Endothelial cell of umbilical vein (primary cell): ENCODE measurements at regions not wholly inside any gene's neighbourhood (a gene's known extent, or its start where the extent isn't known, plus 50 kb on each side); places are given as distances from the start of the nearest gene placed in this dataset.

Source experiments
- BruUV-seq: library from RNA; stranded (reverse); fragments of 400-500 nt; replicated peaks from 2 replicates; lab custom pipeline; 2021; lab: Mats Ljungman, UMichigan
- CTCF ChIA-PET: fragments of 300-600, 350-600 bp; sonication (Branson Sonifier 250); formaldehyde crosslinking; loops from one replicate; lab custom pipeline; 2021; ENCODE audit warnings: antibody characterized with exemption, inconsistent platforms; lab: Charles Lee
- POLR2A ChIA-PET: fragments of 300-600, 350-600 bp; sonication (Branson Sonifier 250); formaldehyde crosslinking; loops from one replicate; lab custom pipeline; 2021; ENCODE audit warnings: antibody characterized with exemption, inconsistent platforms; lab: Charles Lee
- DNase-seq: peaks from one replicate; pipeline ENCODE4 v3.0.0-alpha.2; 2011; ENCODE audit warnings: low read depth, low spot score
- FAIRE-seq: peaks from 2 replicates; lab custom pipeline; 2011; peaks lifted over from hg19 to GRCh38; lab: Jason Lieb, UNC
- H2AFZ ChIP-seq: 2 replicates; pipeline ENCODE4 v1.6.0; 2012; ENCODE audit warnings: low read depth, low read length, control low read depth, inconsistent platforms
- H3K27ac ChIP-seq: 2 replicates; pipeline ENCODE4 v1.5.1; 2011; ENCODE audit warnings: low read depth, mild to moderate bottlenecking, control low read depth, low read length, moderate library complexity; ENCODE audit not compliant: insufficient read depth
- H3K27me3 ChIP-seq, 2 experiments: 2 replicates each; pipeline versions ENCODE4 v1.6.0 to v1.6.1; 2011; ENCODE audit warnings: low read length in 2 of 2, mixed read lengths in 1 of 2; ENCODE audit not compliant: control insufficient read depth in 2 of 2, insufficient read depth in 2 of 2
- H3K36me3 ChIP-seq, 2 experiments: 2 replicates in 1 of 2; 3 replicates in 1 of 2; pipeline ENCODE4 v1.5.1; 2011; ENCODE audit warnings: low read length in 2 of 2, mild to moderate bottlenecking in 1 of 2, moderate library complexity in 1 of 2; ENCODE audit not compliant: control insufficient read depth in 2 of 2, insufficient read depth in 2 of 2; ENCODE audit errors: extremely low read depth in 1 of 2
- H3K4me1 ChIP-seq: 3 replicates; pipeline ENCODE4 v1.5.1; 2011; ENCODE audit warnings: mild to moderate bottlenecking, low read length; ENCODE audit not compliant: control insufficient read depth, insufficient read depth; ENCODE audit errors: extremely low read depth
- H3K4me2 ChIP-seq: 2 replicates; pipeline ENCODE4 v1.6.1; 2011; ENCODE audit warnings: low read length, control low read depth, mixed read lengths; ENCODE audit not compliant: insufficient read depth
- H3K4me3 ChIP-seq, 3 experiments: fragments of 200-600 bp in 1 of 3; sonication (generic), shearing (Covaris generic) in 1 of 3; replicated peaks in 1 of 3; 2 replicates each; pipeline ENCODE4 v1.5.1; 2011 to 2016; ENCODE audit warnings: control low read depth in 3 of 3, low read length in 3 of 3, mild to moderate bottlenecking in 2 of 3, inconsistent platforms in 1 of 3, low read depth in 1 of 3, moderate library complexity in 1 of 3; ENCODE audit not compliant: insufficient read depth in 1 of 3
- H3K79me2 ChIP-seq: 2 replicates; pipeline ENCODE4 v1.6.0; 2012; ENCODE audit warnings: low read length, inconsistent platforms; ENCODE audit not compliant: control insufficient read depth, insufficient read depth
- H3K9ac ChIP-seq: replicated peaks from 2 replicates; pipeline ENCODE3; 2011; ENCODE audit warnings: low read length, control low read depth; ENCODE audit not compliant: insufficient read depth; ENCODE audit errors: extremely low read depth
- H3K9me1 ChIP-seq: replicated peaks from 3 replicates; pipeline ENCODE4 v1.6.0; 2011; ENCODE audit warnings: mild to moderate bottlenecking, low read length; ENCODE audit not compliant: control insufficient read depth, insufficient read depth; ENCODE audit errors: extremely low read depth
- H3K9me3 ChIP-seq: replicated peaks from 2 replicates; pipeline ENCODE4 v1.5.1; 2012; ENCODE audit warnings: low read length, inconsistent platforms; ENCODE audit not compliant: control insufficient read depth, insufficient read depth
- H4K20me1 ChIP-seq: replicated peaks from 2 replicates; pipeline ENCODE3; 2011; ENCODE audit warnings: mild to moderate bottlenecking, low read length; ENCODE audit not compliant: control insufficient read depth, insufficient read depth; ENCODE audit errors: extremely low read depth
- GATA2 ChIP-seq: IDR thresholded peaks from 2 replicates; pipeline ENCODE4 v1.7.0; 2011; ENCODE audit warnings: low read depth, mild to moderate bottlenecking, moderate library complexity, mixed read lengths, low read length; ENCODE audit not compliant: insufficient read length, insufficient read depth
- JUN ChIP-seq: IDR thresholded peaks from 2 replicates; pipeline ENCODE4 v1.6.1; 2011; ENCODE audit warnings: borderline replicate concordance, low read depth; ENCODE audit not compliant: insufficient read length, insufficient read depth
- MYC ChIP-seq: IDR thresholded peaks from one replicate; pipeline ENCODE4 v1.6.1; 2011; ENCODE audit warnings: mild to moderate bottlenecking, low read depth, low read length
- POLR2A ChIP-seq: IDR thresholded peaks from 2 replicates; pipeline ENCODE4 v1.6.1; 2012; ENCODE audit warnings: low read depth, mild to moderate bottlenecking, control low read depth, low read length
- POLR2AphosphoS5 ChIP-seq: IDR thresholded peaks from 2 replicates; pipeline ENCODE4 v1.6.1; 2012; ENCODE audit warnings: low read depth, mild to moderate bottlenecking, control low read depth, low read length, moderate library complexity; ENCODE audit not compliant: insufficient read depth
- dilution Hi-C: fragments of 300-500 bp; cut with MboI; formaldehyde crosslinking; loops from one replicate; pipeline ENCODE4 v1.15.0; 2019; ENCODE audit warnings: low sequenced_read_pairs; ENCODE audit not compliant: extremely low pct_ligation_motif_present
- intact Hi-C: fragments of 100-400 bp; cut with micrococcal nuclease; formaldehyde crosslinking; loops from one replicate; pipeline ENCODE4 v1.10.0; 2022
- TF ChIP-seq, protein P1 (sequence below), 2 donors: IDR thresholded peaks; 1 replicate in 1 of 2; 2 replicates in 1 of 2; pipeline ENCODE4 v1.5.1; 2011; ENCODE audit warnings: low read length in 2 of 2, mild to moderate bottlenecking in 2 of 2, moderate library complexity in 2 of 2, control low read depth in 1 of 2, inconsistent platforms in 1 of 2, low read depth in 1 of 2; ENCODE audit not compliant: insufficient read depth in 1 of 2; ENCODE audit errors: extremely low read depth in 1 of 2

DNA sequence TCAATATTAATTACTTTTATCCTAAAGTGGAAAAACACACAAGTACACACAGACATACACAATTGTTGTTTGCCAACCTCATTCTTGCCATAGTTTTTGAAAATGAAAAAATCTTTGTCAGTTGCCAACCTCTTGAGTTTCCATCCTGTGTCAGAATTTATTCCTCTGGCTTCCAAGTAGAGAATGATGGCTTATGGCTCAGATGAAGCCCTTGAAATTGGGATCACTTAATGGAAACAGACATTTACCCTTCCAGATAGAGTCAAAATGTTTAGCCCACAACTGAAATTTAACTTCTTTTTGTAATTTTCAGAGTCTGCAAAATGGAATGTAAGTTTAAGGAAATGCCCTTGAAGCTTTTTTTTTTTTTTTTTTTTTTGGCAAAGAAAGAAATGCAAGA is 321.6 kb upstream of the TNP1 start:
- DNase-seq (no peak), FAIRE-seq (no peak)
- H3K79me2 ChIP-seq: no peaks in the 10 kb centered on the region
- H3K27me3 ChIP-seq: no peaks in the 10 kb centered on the region
- BruUV-seq: no TSS peak
- no peak overlapping the region for H3K4me2 ChIP-seq
- no peak overlapping the region for H2AFZ ChIP-seq
- no peak overlapping the region for H3K9ac ChIP-seq
- no peaks in the 10 kb centered on the region for H3K4me1 ChIP-seq
- H4K20me1 ChIP-seq: no peaks in the 10 kb centered on the region
- H3K4me3 ChIP-seq: no peak overlapping the region
- no peaks in the 10 kb centered on the region for H3K36me3 ChIP-seq
- CTCF ChIA-PET: interaction anchor here (2.1 kb wide), 1 partner anchor 15 kb away, joined by 5 read pairs; no protein-coding TSS in a partner anchor
- intact Hi-C loops (no loop called here), dilution Hi-C loops (no loop called here)
- no peaks in the 10 kb centered on the region for H3K9me3 ChIP-seq
- no peak overlapping the region for H3K27ac ChIP-seq
- H3K9me1 ChIP-seq: no peaks in the 10 kb centered on the region
- POLR2A ChIA-PET: no interaction called here
- TF ChIP-seq, protein P1, sequence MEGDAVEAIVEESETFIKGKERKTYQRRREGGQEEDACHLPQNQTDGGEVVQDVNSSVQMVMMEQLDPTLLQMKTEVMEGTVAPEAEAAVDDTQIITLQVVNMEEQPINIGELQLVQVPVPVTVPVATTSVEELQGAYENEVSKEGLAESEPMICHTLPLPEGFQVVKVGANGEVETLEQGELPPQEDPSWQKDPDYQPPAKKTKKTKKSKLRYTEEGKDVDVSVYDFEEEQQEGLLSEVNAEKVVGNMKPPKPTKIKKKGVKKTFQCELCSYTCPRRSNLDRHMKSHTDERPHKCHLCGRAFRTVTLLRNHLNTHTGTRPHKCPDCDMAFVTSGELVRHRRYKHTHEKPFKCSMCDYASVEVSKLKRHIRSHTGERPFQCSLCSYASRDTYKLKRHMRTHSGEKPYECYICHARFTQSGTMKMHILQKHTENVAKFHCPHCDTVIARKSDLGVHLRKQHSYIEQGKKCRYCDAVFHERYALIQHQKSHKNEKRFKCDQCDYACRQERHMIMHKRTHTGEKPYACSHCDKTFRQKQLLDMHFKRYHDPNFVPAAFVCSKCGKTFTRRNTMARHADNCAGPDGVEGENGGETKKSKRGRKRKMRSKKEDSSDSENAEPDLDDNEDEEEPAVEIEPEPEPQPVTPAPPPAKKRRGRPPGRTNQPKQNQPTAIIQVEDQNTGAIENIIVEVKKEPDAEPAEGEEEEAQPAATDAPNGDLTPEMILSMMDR (IDR thresholded peaks at IDR 0.05; ENCODE audit: extremely low read depth in 1 of 2, insufficient read depth in 1 of 2, low read depth in 1 of 2, low read length in 2 of 2): no peak
- TF ChIP-seq GATA2 (no peak), POLR2AphosphoS5 (no peak), JUN (no peak), POLR2A (no peak)

DNA sequence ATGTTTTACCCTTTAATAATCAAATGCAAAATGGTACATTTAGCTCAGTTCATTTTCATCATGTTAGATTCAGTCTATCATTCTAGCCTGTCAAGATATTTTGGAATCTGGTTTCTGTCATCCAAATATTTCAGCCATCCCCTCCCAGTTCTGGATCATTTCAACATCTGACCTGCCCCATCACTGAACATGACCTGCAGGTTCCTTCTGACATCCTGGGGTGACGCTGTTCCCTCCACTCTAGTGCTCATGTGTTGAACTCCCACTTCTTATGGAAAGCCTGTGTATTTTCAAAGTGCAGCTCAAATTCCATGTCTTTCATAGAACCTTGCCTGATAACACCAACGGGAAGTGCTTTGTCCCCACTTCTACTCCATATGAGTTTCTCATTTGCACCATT is 320.0 kb upstream of the TNP1 start:
- Histone ChIP-seq H3K27me3 (no peaks in the 10 kb centered on the region), H3K27ac (no peak overlapping the region), H3K9me3 (no peaks in the 10 kb centered on the region), H3K4me3 (no peak overlapping the region), H3K4me1 (no peaks in the 10 kb centered on the region), H3K79me2 (no peaks in the 10 kb centered on the region), H3K4me2 (no peak overlapping the region), H2AFZ (no peak overlapping the region), H3K9me1 (no peaks in the 10 kb centered on the region), H3K36me3 (no peaks in the 10 kb centered on the region), H4K20me1 (no peaks in the 10 kb centered on the region), H3K9ac (no peak overlapping the region)
- CTCF ChIA-PET: interaction anchor here (2.1 kb wide), 1 partner anchor 14 kb away, joined by 5 read pairs; no protein-coding TSS in a partner anchor
- intact Hi-C loops: no loop called here
- POLR2A ChIA-PET: interaction anchor here (0.6 kb wide), 1 partner anchor 19 kb away, joined by 5 read pairs; no protein-coding TSS in a partner anchor
- BruUV-seq: no TSS peak
- TF ChIP-seq POLR2A (no peak), POLR2AphosphoS5 (no peak), MYC (no peak)
- FAIRE-seq (no peak), DNase-seq (no peak)
- dilution Hi-C loops: no loop called here
